ENCODE measurements at regions not wholly inside any gene's neighbourhood (a gene's known extent, or its start where the extent isn't known, plus 50 kb on each side); places are given as distances from the start of the nearest gene placed in this dataset.

- TF ChIP-seq CTCF (IDR thresholded peaks at IDR 0.05; ENCODE audit: poor library complexity, severe bottlenecking) = no peak
- H3K4me3 ChIP-seq (ENCODE audit: severe bottlenecking) = no peak overlapping the region
- no peak for DNase-seq (ENCODE audit: low spot score)
- H3K9me3 ChIP-seq (ENCODE audit: severe bottlenecking) = no peaks in the 10 kb centered on the region
- no peak; the same call in 2 of the 3 replicates for ATAC-seq (ENCODE audit: low read depth)
- H3K4me1 ChIP-seq (ENCODE audit: insufficient read depth, poor library complexity, severe bottlenecking) = no peaks in the 10 kb centered on the region
- no peaks in the 10 kb centered on the region for H3K36me3 ChIP-seq (ENCODE audit: low read depth)
- H3K27ac ChIP-seq (ENCODE audit: poor library complexity, severe bottlenecking) = no peak overlapping the region
- no peaks in the 10 kb centered on the region for H3K27me3 ChIP-seq (ENCODE audit: insufficient read depth, poor library complexity, severe bottlenecking)
Observed at GRCh38 chr21:39124681-39125251, 58.5 kb downstream of the PSMG1 start.

GRCh38 chr21:39123375-39123774 lies 59.9 kb downstream of the PSMG1 start:
- H3K27me3 ChIP-seq (ENCODE audit: insufficient read depth, poor library complexity, severe bottlenecking) = no peaks in the 10 kb centered on the region
- ATAC-seq (ENCODE audit: low read depth) = no peak

GRCh38 chr21:39121600-39122355 lies 61.5 kb downstream of the PSMG1 start:
- Histone ChIP-seq H3K27me3 (ENCODE audit: insufficient read depth, poor library complexity, severe bottlenecking) (no peaks in the 10 kb centered on the region), H3K27ac (ENCODE audit: poor library complexity, severe bottlenecking) (no peak overlapping the region), H3K4me3 (ENCODE audit: severe bottlenecking) (no peak overlapping the region), H3K9me3 (ENCODE audit: severe bottlenecking) (no peaks in the 10 kb centered on the region), H3K36me3 (ENCODE audit: low read depth) (no peaks in the 10 kb centered on the region), H3K4me1 (ENCODE audit: insufficient read depth, poor library complexity, severe bottlenecking) (no peaks in the 10 kb centered on the region)
- DNase-seq (ENCODE audit: low spot score) = no peak
- no peak for TF ChIP-seq CTCF (IDR thresholded peaks at IDR 0.05; ENCODE audit: poor library complexity, severe bottlenecking)
- no peak for ATAC-seq (ENCODE audit: low read depth)

More at GRCh38 chr21:39123375-39123774, 59.9 kb downstream of the PSMG1 start:
- H3K9me3 ChIP-seq (ENCODE audit: severe bottlenecking) = no peaks in the 10 kb centered on the region
- no peaks in the 10 kb centered on the region for H3K36me3 ChIP-seq (ENCODE audit: low read depth)
- no peak for TF ChIP-seq CTCF (IDR thresholded peaks at IDR 0.05; ENCODE audit: poor library complexity, severe bottlenecking)
- DNase-seq (ENCODE audit: low spot score) = no peak
- no peak overlapping the region for H3K27ac ChIP-seq (ENCODE audit: poor library complexity, severe bottlenecking)
- no peaks in the 10 kb centered on the region for H3K4me1 ChIP-seq (ENCODE audit: insufficient read depth, poor library complexity, severe bottlenecking)
- no peak overlapping the region for H3K4me3 ChIP-seq (ENCODE audit: severe bottlenecking)

GRCh38 chr21:39120876-39121599 lies 62.2 kb downstream of the PSMG1 start:
- Histone ChIP-seq H3K36me3 (ENCODE audit: low read depth) (no peaks in the 10 kb centered on the region), H3K4me1 (ENCODE audit: insufficient read depth, poor library complexity, severe bottlenecking) (no peaks in the 10 kb centered on the region), H3K9me3 (ENCODE audit: severe bottlenecking) (no peaks in the 10 kb centered on the region), H3K27ac (ENCODE audit: poor library complexity, severe bottlenecking) (no peak overlapping the region), H3K27me3 (ENCODE audit: insufficient read depth, poor library complexity, severe bottlenecking) (no peaks in the 10 kb centered on the region), H3K4me3 (ENCODE audit: severe bottlenecking) (no peak overlapping the region)
- no peak for TF ChIP-seq CTCF (IDR thresholded peaks at IDR 0.05; ENCODE audit: poor library complexity, severe bottlenecking)
- no peak for ATAC-seq (ENCODE audit: low read depth)
- DNase-seq (ENCODE audit: low spot score) = no peak
